Natural killer cell (primary cell): ENCODE measurements at regions not wholly inside any gene's neighbourhood (a gene's known extent, or its start where the extent isn't known, plus 50 kb on each side); places are given as distances from the start of the nearest gene placed in this dataset.

ENCODE experiments used
- ATAC-seq, 3 donors: fragments of 150-1000 bp in 2 of 3; fragments of 200-7000 bp in 1 of 3; cut with Tn5 transposase; 1 replicate in 1 of 3; 2 replicates in 2 of 3; pipeline ENCODE4 v1.10.0; 2021; ENCODE audit warnings: mild to moderate bottlenecking in 2 of 3, moderate library complexity in 2 of 3
- DNase-seq, 2 donors: peaks; one replicate each; pipeline versions ENCODE4 v3.0.0 to v3.0.0-alpha.2; 2013 to 2021; ENCODE audit warnings: mixed read lengths in 1 of 2
- H3K27ac ChIP-seq: one replicate; pipeline ENCODE4 v1.5.1; 2013; ENCODE audit warnings: mild to moderate bottlenecking, low read length
- H3K27me3 ChIP-seq: one replicate; pipeline ENCODE4 v1.6.1; 2013; ENCODE audit warnings: low read length; ENCODE audit not compliant: control insufficient read depth, insufficient read depth
- H3K36me3 ChIP-seq: one replicate; pipeline ENCODE4 v1.6.1; 2013; ENCODE audit warnings: low read length; ENCODE audit not compliant: control insufficient read depth, insufficient read depth
- H3K4me1 ChIP-seq: one replicate; pipeline ENCODE4 v1.6.1; 2013; ENCODE audit warnings: low read length; ENCODE audit not compliant: control insufficient read depth, insufficient read depth
- H3K4me3 ChIP-seq: one replicate; pipeline ENCODE4 v1.5.1; 2013; ENCODE audit warnings: low read length
- H3K9me3 ChIP-seq: one replicate; pipeline ENCODE4 v1.6.1; 2013; ENCODE audit warnings: low read length; ENCODE audit not compliant: control insufficient read depth, insufficient read depth
- H3K27ac Mint-ChIP-seq, 2 donors: one replicate each; pipeline ENCODE4 v1.8.0; 2022; ENCODE audit warnings: mild to moderate bottlenecking in 2 of 2, mixed read lengths in 2 of 2, moderate library complexity in 1 of 2
- H3K27me3 Mint-ChIP-seq, 2 donors: one replicate each; pipeline ENCODE4 v1.8.0; 2022; ENCODE audit warnings: low read depth in 2 of 2, mixed read lengths in 2 of 2
- H3K36me3 Mint-ChIP-seq: one replicate; pipeline ENCODE4 v1.8.0; 2022; ENCODE audit warnings: mixed read lengths
- H3K4me1 Mint-ChIP-seq, 2 donors: one replicate each; pipeline ENCODE4 v1.8.0; 2022; ENCODE audit warnings: mixed read lengths in 2 of 2
- H3K4me3 Mint-ChIP-seq: one replicate; pipeline ENCODE4 v1.8.0; 2022; ENCODE audit warnings: mild to moderate bottlenecking, moderate library complexity, mixed read lengths
- H3K9me3 Mint-ChIP-seq, 2 donors: one replicate each; pipeline ENCODE4 v1.8.0; 2022; ENCODE audit warnings: mixed read lengths in 2 of 2
- WGBS: methylation state at CpG from one replicate; pipeline ENCODE4 v1.1.7; 2013; ENCODE audit warnings: missing lambda C conversion rate; ENCODE audit not compliant: insufficient coverage; 5-methylcytosine and 5-hydroxymethylcytosine counted together
- intact Hi-C: fragments of 100-400 bp; cut with micrococcal nuclease; formaldehyde crosslinking; loops from one replicate; pipeline ENCODE4 v1.14.2; 2022
- TF ChIP-seq, protein P1 (sequence below): fragments of 200-600 bp; IDR thresholded peaks from one replicate; pipeline ENCODE4 v1.8.0; 2022; ENCODE audit warnings: antibody characterized with exemption

DNA sequence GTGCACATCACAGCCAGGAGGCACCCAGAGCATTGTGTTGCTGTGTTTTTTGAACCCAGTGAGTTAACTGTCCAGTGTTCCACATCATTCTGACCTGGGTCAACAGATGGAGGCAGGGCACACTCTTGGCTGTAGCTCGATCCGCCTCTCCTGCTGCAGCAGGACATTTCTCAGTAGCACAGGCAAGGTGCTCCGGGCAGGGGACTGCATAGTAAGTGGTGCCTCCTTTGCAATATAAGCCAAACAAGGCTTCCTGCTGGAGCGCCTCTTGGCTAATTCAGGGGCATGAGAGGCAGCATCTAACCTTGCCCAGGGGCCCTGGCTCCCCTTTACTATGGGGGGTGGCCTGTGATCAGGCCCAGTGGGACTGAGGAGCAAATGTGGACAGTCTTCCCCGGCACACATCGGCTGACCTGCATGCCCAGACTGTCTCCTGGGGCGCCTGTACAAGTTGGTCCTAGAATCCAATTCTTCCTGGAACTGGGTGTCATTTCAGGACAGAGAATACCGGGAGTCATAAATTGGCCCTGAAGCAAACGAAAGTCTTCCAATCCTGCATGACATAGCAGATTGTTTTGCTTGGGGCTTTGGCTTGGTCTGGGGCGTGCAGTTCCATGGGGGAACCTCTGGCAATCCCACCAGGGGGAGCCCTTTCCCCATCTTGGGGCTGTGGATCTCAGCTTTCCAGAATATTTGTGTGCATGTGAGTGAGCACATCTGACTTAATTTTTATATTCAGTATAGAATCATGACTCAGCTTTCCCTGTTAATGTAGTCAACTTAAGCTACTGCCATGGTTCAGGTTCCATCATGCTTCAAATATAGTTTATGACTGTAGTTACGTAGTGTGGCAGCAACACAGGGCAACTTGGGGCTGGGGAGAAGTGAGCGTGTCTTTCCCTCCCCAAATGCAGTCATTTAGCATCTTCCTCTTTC lies 56.0 kb upstream of the DDR1 start:
- Histone ChIP-seq H3K36me3 (no peaks in the 10 kb centered on the region), H3K9me3 (no peaks in the 10 kb centered on the region), H3K4me3 (peak overlapping the region; percentile 42), H3K27me3 (no peaks in the 10 kb centered on the region), H3K27ac (peak overlapping the region; percentile 9), H3K4me1 (peaks cover 43% of the 10 kb centered on the region)
- peak; percentile 80 to 89 (median 84) for ATAC-seq
- Mint-ChIP-seq H3K27me3 (peaks cover 0 to 20% of the 10 kb centered on the region in 2 donors), H3K9me3 (no peaks in the 10 kb centered on the region), H3K4me3 (peak overlapping the region; percentile 91), H3K4me1 (peaks cover 6 to 50% of the 10 kb centered on the region in 2 donors), H3K27ac (peak overlapping the region in 1 of 2 donors; percentile 79), H3K36me3 (no peaks in the 10 kb centered on the region)
- TF ChIP-seq, protein P1, sequence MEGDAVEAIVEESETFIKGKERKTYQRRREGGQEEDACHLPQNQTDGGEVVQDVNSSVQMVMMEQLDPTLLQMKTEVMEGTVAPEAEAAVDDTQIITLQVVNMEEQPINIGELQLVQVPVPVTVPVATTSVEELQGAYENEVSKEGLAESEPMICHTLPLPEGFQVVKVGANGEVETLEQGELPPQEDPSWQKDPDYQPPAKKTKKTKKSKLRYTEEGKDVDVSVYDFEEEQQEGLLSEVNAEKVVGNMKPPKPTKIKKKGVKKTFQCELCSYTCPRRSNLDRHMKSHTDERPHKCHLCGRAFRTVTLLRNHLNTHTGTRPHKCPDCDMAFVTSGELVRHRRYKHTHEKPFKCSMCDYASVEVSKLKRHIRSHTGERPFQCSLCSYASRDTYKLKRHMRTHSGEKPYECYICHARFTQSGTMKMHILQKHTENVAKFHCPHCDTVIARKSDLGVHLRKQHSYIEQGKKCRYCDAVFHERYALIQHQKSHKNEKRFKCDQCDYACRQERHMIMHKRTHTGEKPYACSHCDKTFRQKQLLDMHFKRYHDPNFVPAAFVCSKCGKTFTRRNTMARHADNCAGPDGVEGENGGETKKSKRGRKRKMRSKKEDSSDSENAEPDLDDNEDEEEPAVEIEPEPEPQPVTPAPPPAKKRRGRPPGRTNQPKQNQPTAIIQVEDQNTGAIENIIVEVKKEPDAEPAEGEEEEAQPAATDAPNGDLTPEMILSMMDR: peak; percentile 90
- 58% methylated on average over 12 of the region's 12 CpGs for whole genome bisulfite sequencing
- DNase-seq: peak; percentile 62 to 87
- intact Hi-C loops: loop anchor here (1.0 to 2.0 kb wide), 3 partner anchors 49 to 259 kb away; no protein-coding TSS in a partner anchor

DNA sequence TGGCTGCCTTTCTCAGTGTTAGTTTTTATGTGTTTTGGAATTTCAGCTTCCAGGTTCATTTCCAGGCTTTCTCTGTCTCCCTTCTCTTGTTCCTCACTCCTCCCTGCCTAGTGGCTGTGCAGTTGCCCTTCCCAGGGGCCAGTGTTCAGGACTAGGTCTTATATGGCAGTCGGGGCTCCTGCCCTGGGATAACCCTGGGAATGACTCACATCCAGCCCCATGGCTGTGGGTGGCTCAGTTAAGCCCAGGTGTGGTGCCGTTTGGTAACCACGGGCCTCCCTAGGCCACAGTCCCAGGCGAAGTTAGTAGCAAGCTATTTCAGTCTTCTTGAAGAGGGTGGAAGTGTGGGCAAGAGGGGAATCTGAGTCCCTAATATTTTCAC lies 57.4 kb upstream of the DDR1 start:
- DNase-seq (no peak), ATAC-seq (no peak)
- no peaks in the 10 kb centered on the region for H3K36me3 Mint-ChIP-seq
- intact Hi-C loops: no loop called here
- H3K27me3 Mint-ChIP-seq: peaks cover 0 to 21% of the 10 kb centered on the region in 2 donors
- WGBS: 58% methylated on average over 4 of the region's 4 CpGs
- H3K9me3 Mint-ChIP-seq: no peaks in the 10 kb centered on the region
- H3K4me1 Mint-ChIP-seq: peaks cover 6 to 58% of the 10 kb centered on the region in 2 donors
- Histone ChIP-seq H3K4me3 (no peak overlapping the region), H3K27me3 (no peaks in the 10 kb centered on the region), H3K36me3 (no peaks in the 10 kb centered on the region), H3K9me3 (no peaks in the 10 kb centered on the region), H3K27ac (no peak overlapping the region), H3K4me1 (peaks cover 43% of the 10 kb centered on the region)
- no peak overlapping the region for H3K4me3 Mint-ChIP-seq
- H3K27ac Mint-ChIP-seq: no peak overlapping the region
- TF ChIP-seq, protein P1: no peak

DNA sequence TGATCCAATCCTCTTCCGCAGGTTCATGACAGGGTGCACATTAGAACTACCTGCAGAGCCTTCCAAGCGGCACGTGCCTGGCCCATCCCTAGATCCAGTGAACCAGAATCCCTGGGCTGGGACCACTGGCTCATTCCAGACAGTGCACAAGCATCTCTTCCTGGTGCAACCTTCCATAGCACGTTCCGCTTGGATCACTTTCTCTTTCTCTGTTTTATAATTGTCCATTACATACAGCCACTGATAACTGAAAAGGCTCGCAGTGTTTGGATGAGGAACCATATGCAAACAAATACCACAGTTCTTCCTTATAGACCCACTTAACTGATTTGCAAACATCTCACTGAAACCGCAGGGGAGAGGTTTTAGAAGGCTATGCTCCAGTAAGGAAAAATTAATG lies 59.6 kb upstream of the DDR1 start:
- DNase-seq (no peak), ATAC-seq (no peak)
- no peaks in the 10 kb centered on the region for H3K36me3 ChIP-seq
- H3K4me1 ChIP-seq: peaks cover 24% of the 10 kb centered on the region
- H3K4me3 ChIP-seq: no peak overlapping the region
- Mint-ChIP-seq H3K4me1 (peaks cover 0 to 42% of the 10 kb centered on the region in 2 donors), H3K27ac (no peak overlapping the region), H3K36me3 (no peaks in the 10 kb centered on the region), H3K9me3 (no peaks in the 10 kb centered on the region), H3K4me3 (no peak overlapping the region), H3K27me3 (peaks cover 0 to 11% of the 10 kb centered on the region in 2 donors)
- no peak overlapping the region for H3K27ac ChIP-seq
- intact Hi-C loops: no loop called here
- no peaks in the 10 kb centered on the region for H3K27me3 ChIP-seq
- TF ChIP-seq, protein P1: no peak
- 89% methylated on average over 7 of the region's 7 CpGs for WGBS
- no peaks in the 10 kb centered on the region for H3K9me3 ChIP-seq
